Fibroblast of peridontal ligament (primary cell): ENCODE measurements at regions not wholly inside any gene's neighbourhood (a gene's known extent, or its start where the extent isn't known, plus 50 kb on each side); places are given as distances from the start of the nearest gene placed in this dataset.
A peak's percentile ranks its signal among the peaks of the same experiment; 100 is the strongest.
"Not testable (repeated sequence)": the region's sequence is repeated elsewhere in the genome, so short reads cannot be mapped to it uniquely, and the experiment has no call there.

ENCODE experiments used
- DNase-seq: peaks from one replicate; pipeline ENCODE4 v3.0.0-alpha.2; 2010; ENCODE audit errors: extremely low read depth

DNA sequence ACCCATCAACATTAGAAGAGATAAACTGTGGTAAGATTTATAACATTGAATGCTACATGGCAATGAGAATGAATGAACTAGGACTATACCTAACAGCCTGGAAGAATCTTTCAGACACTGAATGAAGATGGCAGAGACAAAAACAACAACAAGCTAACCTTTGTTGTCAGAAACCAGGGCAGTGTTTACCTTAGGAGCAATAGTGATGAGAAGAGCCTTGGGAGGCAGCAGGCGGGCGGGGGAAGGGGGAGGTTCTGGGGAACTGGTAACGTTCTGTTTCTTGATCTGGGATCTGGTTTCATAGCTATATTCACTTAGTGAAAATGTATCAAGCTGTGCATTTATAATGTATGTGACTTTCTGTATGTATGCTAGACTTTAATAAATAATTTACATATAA lies 139.0 kb upstream of the TNRC6C start:
- DNase-seq, result no peak

DNA sequence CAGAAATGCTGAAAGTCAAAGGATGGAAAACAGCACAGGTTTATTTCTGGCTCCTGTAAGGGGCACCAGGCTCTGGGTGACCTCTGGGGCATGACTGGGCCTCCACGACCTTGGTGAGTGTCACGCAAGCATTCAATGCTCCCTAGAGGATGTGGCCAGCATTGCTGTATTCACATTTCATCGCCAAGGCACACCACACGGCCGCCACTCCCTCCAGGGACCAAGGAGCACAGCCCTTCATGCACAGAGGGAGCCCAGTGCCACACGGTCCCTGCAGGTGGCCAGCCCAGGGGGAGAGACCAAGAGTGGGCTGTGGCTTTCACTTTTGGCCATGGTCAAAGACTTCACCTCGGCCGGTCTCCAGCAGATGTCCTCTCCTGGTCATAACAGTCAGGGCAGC lies 137.4 kb upstream of the TNRC6C start:
- DNase-seq, result no peak

DNA sequence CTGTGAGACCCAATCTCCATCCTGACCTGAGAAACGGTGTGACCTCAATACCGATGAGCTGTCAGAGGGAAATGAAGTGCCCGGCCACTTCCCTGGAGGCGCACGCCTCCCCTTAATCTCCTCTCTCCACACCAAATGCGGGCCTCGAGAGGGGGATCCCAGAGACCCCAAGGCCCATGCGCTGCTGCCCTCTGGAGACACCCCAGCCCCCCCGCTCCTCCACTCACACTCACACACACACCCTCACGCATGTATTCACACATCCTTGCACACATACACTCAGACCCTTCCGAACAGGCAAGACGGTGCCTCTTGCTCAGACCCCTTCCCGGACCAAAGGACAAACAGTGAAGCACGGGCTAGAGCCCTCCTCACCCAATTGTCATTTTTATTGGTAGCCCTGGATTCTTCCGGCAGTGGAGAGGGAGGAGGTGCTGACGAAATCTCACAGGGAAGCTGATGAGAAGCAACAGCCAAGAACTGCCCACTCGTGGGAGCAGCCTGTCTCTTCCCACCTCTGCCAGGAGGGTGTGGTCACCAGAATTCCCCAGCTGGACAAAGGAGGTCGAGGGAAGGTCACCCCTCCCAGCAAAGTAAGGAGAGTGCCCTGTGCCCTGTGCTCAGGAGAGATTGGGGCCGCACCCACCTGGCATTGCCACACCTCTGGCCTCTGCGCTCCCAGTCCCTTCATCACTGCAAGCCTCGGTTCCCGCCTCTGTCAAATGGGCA lies 136.0 kb upstream of the TNRC6C start:
- no peak for DNase-seq

DNA sequence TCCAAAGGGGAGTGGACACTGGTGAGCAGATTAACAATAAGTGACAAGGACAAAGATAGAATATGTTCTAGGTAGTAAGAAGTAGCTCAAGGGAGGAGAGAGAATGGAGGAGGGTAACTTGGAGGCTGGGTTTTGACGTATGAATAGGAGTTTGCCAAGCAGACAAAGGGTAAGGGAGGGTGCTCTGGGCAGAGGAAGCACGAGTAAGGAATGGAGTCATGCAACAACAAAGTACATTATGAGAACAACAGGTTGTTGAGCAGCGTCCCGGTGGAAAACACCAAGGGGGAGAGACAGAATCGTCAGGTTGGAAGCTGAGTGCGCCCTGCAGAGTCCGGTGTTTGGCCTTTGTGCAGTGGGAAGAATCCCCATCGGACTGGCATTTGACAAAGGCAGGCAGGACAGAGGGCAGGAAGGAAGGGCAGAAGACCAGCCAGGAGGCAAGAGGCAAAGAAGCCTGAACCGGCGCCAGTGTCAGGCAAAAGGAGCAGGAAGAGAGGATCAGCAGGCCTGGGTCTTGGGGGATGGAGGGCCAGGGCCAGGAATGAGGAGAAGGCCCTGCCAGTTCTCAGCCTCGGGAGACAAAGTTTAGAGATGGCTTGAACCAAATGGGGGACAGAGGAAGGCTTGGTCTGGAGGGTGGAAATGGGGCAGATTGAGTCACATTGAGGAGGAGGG lies 134.3 kb upstream of the TNRC6C start:
- DNase-seq, result no peak

DNA sequence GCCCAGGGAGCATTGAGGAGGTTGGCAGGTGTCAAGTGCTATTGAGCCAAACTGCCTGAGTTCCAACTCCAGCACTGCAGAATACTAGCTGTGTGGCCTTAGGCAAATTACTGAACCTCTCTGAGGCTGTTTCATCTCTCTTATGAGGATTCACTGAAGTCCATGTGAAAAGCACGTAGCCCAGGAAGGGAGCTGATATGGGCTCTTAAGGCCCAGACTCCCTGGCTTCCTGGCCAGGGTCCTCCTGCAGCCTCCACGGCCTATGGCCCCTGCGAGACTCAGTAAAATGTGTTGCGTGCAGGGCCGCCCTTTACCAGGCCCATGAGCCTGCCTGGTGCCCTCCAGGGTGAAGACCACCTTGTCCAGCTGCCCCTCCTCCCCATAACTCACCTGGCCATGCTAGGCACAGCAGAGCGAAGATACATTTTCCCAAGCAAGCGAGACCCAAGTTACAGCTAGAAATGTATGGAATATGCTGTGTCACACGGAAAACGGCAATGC lies 133.7 kb upstream of the TNRC6C start:
- DNase-seq, result no peak

DNA sequence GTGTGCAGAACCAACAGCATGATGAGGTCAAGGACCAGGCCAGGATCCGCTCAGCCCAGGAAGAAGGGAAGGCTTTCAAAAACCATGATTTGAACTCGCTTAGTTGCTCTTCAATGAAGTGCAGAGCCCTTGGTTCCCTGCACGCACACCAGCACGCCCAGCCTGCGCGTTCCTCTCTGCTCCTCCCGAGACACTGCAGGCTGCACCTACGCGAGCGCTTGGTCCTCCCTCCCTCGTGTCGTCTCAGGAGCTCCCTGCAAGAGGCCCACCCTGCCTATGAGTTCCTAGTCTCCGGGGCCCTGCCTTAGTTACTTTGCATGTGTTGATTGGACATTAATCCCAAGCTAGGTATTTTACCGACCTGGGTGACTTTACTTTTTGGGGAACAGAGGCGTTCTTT lies 132.9 kb upstream of the TNRC6C start:
- no peak for DNase-seq

DNA sequence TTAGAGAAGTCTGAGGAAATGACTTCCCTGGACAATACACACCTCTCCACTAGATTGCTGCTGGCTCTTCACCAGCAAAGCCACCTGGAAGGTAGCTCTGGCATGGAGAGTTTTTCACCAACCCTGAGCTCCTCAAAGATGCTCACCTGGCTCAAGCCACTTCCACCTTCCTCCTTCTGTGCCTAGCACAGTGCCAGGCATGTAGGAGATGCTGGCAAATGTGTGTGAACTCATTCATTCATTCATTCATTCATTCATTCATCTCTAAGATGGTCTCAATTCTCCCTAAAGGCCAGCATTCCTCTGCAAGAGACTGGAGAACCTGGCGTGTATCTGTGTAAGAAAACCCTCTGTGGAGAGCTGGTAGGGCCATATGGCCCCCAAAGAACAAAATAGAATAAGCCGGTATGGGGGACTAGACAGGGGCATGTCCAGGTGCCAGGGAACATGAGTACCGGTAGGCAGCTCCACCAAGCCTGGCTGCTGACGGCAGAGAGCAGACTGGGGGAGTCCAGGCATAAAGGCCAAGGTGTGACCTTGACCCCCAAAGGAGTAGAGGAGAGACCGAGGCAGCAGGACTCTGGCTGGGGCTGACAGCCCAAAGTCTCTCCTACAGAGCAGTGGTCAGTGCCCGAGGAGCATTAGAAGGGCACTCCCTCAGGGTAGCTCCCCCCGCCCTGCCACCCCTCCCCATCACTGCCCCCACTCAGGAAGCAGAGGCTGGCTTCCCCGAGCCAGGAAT lies 132.2 kb upstream of the TNRC6C start:
- DNase-seq, result no peak

DNA sequence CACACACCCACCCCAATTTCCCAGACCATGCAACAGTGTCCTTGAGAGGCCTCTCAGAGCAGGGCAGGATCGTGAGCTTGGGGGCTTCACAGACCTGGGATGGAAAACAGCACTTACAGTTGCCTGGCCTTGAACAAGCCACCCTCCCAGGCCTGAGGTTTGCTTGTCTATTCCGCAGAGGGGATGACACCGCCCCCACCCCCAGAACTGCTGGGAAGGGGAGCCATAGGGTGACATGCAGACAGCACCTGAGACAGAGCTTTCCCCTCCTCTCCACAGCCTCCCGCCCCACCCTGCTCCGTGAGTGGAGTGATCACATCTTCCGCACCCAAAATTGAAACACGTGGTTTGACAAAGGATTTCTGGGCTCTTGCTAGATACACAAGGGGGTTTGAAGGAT lies 131.5 kb upstream of the TNRC6C start:
- no peak for DNase-seq

DNA sequence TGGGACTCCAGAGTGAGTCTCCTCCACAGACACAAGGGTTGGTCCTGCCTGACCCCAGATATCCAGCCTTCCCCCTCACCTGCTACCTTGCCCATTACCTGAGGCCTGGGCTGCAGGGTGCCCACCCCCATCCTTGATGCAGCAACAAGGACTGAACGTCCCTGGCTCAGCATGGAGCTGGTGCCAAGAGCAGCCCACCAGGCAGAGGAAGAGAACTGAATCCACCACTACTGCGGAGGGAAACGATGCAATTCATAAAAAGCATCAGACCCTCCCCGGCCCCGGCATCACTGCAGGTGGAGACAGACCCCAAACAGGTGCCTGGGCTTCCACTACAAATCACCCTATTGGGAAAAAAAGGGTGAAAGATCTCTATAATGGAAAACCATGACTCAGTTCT lies 131.0 kb upstream of the TNRC6C start:
- DNase-seq, result no peak

DNA sequence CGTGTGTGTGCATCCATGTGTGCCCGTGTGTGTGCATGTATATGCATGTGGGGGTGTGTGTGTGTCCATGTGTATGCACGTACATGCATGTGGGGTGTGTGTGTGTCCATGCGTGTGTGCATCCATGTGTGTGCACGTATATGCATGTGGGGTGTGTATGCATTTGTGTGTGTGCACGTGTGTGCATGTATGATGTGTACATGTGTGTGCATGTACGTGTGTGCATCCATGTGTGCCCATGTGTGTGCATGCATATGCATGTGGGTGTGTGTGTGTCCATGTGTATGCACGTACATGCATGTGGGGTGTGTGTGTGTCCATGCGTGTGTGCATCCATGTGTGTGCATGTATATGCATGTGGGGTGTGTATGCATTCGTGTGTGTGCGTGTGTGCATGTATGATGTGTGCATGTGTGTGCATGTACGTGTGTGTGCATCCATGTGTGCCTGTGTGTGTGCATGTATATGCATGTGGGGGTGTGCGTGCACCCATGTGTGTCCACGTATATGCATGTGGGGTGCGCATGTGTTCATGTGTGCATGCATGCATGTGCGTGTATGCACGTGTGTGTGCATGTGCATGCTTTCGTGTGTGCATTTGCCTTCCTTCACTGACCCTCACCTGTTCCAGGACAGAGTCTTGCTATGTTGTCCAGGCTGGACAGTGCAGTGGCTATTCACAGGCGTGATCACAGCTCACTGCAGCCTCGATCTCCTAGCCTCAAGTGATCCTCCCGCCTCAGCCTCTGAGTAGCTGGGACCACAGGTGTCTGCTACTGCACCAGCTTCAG lies 129.6 kb upstream of the TNRC6C start:
- no peak for DNase-seq

DNA sequence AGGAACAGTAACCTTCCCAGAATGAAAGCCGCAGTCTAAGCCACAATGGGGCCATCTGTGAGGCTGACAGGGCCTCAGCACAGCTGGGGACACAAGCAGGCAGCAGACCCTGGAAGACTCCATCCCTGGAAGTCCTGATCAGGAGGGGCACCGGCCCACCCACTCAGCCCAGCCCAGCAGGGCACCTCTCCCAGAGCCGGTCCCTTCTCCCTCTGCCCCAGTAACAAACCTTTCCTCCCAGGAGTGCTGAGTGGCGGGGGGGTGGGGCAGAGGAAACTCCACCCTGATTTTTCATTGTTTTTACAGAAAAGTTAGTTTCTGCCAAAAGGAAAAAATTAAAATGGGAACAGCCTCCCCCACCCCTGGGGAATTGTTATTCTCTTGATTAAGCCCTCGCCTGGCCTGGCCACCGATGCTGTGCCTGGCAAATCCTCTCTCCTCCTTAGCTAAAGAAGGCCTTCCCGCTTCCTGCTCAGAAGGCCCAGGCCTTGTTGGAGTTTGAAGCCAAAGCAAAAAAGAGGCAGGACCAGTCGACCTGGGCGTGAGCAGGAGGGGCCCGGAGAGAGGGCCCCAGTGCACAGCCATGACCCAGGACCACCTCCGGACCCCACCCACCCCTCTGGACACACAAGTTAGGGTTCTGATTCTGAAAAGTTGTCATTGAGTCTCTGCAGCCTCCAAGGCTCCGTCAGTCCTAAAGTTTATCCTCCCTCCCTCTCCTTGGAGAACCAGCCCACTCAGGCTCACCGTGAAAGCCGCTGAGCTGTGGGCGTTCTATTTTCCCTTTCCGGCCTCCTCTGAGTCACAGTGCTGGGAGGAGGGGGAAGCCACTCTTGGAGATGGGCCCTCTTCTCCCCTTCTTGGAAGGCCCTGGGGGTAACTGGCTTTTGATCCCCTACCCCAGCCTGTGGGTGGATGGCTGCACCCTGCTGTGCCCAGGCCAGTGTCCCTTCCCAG lies 128.4 kb upstream of the TNRC6C start:
- DNase-seq, result peak; percentile 65

DNA sequence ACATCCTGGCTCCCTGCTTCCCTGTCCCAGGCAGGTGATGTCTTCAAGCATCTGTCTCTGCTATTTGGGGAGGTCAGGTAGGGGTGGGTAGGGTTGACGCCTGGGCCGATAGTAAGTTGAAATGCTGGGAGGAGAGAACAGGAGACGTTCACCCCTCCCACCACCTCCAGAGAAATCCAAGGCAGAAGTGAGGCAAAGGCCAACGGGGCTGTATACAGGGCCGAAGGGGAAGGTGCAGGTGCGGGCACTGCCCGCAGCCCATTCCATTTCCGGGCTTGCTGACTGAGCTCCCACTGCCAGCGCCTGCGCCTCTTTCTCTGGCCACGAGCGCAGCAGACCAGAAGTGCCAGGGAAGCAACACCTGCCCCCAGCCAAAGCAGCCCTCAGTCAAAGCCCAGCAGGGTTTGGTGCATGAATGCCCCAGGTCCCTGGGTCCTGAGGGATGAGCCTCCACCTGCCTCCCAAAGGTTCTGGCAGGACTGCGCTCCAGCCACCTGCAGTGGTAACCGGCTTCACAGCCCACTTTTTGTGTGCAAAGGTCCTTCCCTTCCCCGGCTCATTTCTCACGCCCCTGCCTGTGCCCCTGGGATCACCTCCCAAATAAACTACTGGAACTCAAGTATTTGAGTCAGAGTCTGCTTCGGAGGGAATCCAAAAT lies 127.6 kb upstream of the TNRC6C start:
- no peak for DNase-seq

DNA sequence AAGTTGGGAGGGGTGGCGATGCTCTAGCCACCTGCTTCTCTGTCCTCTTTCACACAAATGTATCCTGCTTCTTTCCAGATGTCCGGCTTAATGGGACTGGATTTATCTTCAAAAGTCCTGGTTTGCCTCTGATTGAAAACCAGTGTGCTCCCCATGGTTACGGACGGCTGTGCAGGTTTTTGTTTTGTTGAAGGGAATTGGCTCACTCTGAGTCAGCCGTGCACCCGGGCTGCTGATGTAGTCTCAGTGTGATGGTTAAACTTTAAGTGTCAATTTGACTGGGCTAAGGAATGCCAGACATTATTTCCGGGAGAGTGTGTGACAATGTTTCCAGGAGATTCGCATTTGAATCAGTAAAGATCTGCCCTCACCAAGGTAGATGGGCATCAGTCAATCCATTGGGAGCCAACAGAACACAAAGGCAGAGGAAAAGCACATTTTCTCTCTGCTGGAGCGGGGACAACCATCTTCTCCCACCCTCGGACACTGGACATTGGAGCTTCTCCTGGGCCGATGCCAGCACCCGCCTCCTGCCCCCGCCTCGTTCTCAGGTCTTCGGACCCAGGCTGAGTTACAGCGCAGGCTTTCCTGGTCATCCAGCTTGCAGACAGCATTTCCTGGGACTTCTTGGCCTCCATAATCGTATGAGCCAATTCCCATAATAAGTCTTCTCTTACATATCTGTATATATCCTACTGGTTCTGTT lies 126.9 kb upstream of the TNRC6C start:
- peak; percentile 68 for DNase-seq

DNA sequence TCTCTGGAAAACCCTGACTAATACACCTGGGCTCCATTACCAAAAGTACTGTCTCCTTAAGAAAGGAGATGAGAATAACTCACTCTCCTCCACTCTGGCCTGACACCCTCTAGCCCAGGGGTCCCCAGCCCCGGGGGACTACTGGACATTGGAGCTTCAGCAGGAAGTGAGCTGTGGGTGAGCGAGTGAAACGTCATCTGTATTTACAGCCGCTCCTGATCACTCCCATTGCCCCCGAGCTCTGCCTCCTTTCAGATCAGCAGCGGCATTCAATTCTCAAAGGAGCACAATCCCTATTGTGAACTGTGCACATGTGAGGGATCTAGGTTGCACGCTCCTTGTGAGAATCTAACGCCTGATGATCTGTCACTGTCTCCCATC lies 126.3 kb upstream of the TNRC6C start:
- no peak for DNase-seq

DNA sequence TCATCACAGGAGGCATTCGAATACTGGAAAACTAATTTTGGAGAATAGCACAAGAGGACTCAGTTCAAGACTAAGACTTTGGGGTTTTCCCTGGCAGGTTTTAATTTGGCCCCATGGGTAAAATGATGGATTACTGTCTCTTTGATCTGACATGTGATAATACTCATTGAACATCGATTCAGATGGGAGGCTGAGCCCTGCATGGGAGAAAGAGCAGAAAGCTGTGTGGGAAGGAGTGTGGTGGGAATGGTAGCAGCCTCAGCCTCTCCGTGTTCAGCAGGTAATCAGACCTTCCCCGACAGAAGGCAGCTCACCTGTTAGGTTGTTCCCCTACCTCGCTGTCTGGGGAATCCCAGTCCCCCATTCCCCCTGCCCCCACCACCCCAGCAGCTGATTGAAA lies 124.7 kb upstream of the TNRC6C start:
- DNase-seq, result no peak

DNA sequence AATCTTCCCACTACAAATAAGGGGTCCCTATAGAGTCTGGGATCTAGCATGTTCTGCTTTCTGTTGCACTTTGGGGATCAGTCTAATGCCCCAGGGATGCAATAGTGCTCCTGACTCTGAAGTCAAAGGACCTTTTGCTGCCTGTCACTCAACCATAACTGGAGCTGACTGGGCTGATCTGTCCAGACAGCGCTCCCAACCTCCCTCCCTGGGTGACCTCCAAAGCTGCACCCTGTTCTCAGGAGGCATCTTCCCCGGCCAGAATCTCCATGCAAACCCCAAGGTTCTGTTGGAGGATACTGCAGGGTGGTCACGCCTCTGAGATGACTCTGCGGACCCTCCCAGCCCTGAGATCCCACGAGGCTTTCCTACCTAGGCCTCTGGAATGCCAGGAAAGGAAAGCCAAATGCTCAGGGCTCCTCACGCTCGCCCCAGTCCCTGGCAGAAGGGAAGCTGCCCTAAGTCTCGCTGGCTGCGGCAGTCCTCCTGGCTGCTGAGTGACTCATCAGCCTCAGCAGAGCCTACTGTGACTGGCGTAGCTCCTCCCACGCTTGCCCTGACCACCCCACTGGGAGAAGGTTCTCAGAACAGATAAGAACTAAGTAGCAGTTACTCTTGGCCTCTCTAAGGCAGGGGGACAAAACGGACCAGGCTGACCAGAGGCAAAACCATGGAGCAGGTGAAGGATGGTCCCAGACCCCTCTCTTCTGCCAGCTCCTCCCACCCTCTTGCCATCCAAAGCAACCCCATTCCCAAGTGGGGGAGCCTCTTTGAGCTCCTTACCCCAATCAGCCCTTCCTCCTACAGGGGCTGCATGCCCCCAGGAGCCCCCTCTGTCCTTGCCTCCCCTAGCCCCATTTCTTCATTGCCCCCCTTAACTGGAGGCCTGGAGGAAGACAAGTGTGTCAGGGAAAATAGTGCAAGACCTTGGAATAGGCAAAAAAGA lies 124.1 kb upstream of the TNRC6C start:
- DNase-seq, result peak; percentile 69

DNA sequence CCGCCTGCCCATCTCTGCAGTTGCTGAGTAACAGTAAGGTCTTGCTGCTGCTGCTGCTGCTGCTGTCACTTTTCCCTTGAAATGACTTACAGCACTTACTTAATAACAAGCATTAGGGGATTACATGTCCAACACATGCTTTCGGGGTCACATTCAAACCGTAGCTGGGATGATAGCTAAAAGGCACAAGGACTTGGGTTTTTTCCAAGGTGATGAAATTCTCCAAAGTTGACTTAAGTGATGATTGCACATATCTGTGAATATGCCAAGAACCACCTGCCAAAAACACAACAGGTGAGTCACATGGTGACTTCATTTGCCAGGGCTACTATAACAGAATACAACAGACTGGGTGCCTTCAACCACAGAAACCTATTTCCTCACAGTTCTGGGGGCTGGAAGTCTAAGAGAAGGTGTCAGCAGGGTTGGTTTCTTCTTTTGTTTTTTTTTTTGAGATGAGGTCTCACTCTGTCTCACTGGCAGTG lies 121.9 kb upstream of the TNRC6C start:
- DNase-seq, result no peak

DNA sequence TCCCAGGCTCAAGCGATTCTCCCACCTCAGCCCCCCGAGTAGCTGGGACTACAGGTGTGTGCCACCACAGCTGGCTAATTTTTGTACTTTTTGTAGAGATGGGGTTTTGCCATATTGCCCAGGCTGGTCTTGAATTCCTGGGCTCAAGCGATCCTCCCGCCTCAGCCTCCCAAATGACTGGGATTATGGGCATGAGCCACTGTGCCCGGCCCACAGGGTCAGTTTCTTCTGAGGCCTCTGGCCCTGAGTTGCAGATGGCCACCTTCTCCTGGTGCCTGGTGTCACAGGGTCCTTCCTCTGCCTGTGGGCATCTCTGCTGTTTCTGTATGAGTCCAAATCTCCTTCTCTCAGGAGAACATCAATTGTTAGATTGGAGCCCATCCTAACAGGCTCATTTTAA lies 121.4 kb upstream of the TNRC6C start:
- DNase-seq, result not testable (repeated sequence)
